ENCODE measurements at regions not wholly inside any gene's neighbourhood (a gene's known extent, or its start where the extent isn't known, plus 50 kb on each side); places are given as distances from the start of the nearest gene placed in this dataset.

- ATAC-seq (no peak), DNase-seq (no peak)
- Mint-ChIP-seq H3K4me1 (ENCODE audit: low read depth) (no peaks in the 10 kb centered on the region), H3K9me3 (peaks cover 3% of the 10 kb centered on the region), H3K4me3 (no peak overlapping the region), H3K27me3 (ENCODE audit: low read depth) (no peaks in the 10 kb centered on the region), H3K36me3 (ENCODE audit: insufficient read depth) (no peaks in the 10 kb centered on the region)
Measured at GRCh38 chr4:167645358-167645757, 411.1 kb upstream of the SPOCK3 start.

GRCh38 chr4:167652267-167652666 lies 418.0 kb upstream of the SPOCK3 start:
- Mint-ChIP-seq H3K27me3 (ENCODE audit: low read depth) (no peaks in the 10 kb centered on the region), H3K36me3 (ENCODE audit: insufficient read depth) (no peaks in the 10 kb centered on the region), H3K9me3 (peaks cover 7% of the 10 kb centered on the region), H3K4me3 (no peak overlapping the region), H3K4me1 (ENCODE audit: low read depth) (no peaks in the 10 kb centered on the region)
- DNase-seq (no peak), ATAC-seq (no peak)

GRCh38 chr4:167688660-167689142 lies 403.6 kb upstream of the ANXA10 start:
- DNase-seq (no peak), ATAC-seq (no peak)
- Mint-ChIP-seq H3K4me1 (ENCODE audit: low read depth) (no peaks in the 10 kb centered on the region), H3K36me3 (ENCODE audit: insufficient read depth) (no peaks in the 10 kb centered on the region), H3K4me3 (no peak overlapping the region), H3K9me3 (peaks cover 6% of the 10 kb centered on the region), H3K27me3 (ENCODE audit: low read depth) (no peaks in the 10 kb centered on the region)

- Mint-ChIP-seq H3K27me3 (ENCODE audit: low read depth) (no peaks in the 10 kb centered on the region), H3K4me3 (no peak overlapping the region), H3K36me3 (ENCODE audit: insufficient read depth) (no peaks in the 10 kb centered on the region), H3K9me3 (peaks cover 7% of the 10 kb centered on the region), H3K4me1 (ENCODE audit: low read depth) (no peaks in the 10 kb centered on the region)
- no peak for ATAC-seq
- no peak for DNase-seq
Measured at GRCh38 chr4:167702391-167702790, 389.9 kb upstream of the ANXA10 start.

- Mint-ChIP-seq H3K4me1 (ENCODE audit: low read depth) (no peaks in the 10 kb centered on the region), H3K4me3 (no peak overlapping the region), H3K27me3 (ENCODE audit: low read depth) (no peaks in the 10 kb centered on the region), H3K9me3 (peaks cover 1% of the 10 kb centered on the region), H3K36me3 (ENCODE audit: insufficient read depth) (no peaks in the 10 kb centered on the region)
- ATAC-seq (no peak), DNase-seq (no peak)
Measured at GRCh38 chr4:167711517-167711916, 380.8 kb upstream of the ANXA10 start.

GRCh38 chr4:167713756-167714155 lies 378.6 kb upstream of the ANXA10 start:
- no peak overlapping the region for H3K4me3 Mint-ChIP-seq
- no peaks in the 10 kb centered on the region for H3K9me3 Mint-ChIP-seq
- H3K27me3 Mint-ChIP-seq (ENCODE audit: low read depth), result no peaks in the 10 kb centered on the region
- ATAC-seq (no peak), DNase-seq (no peak)
- H3K4me1 Mint-ChIP-seq (ENCODE audit: low read depth), result no peaks in the 10 kb centered on the region
- no peaks in the 10 kb centered on the region for H3K36me3 Mint-ChIP-seq (ENCODE audit: insufficient read depth)

GRCh38 chr4:167715176-167715575 lies 377.2 kb upstream of the ANXA10 start:
- H3K27me3 Mint-ChIP-seq (ENCODE audit: low read depth), result no peaks in the 10 kb centered on the region
- no peaks in the 10 kb centered on the region for H3K4me1 Mint-ChIP-seq (ENCODE audit: low read depth)
- no peak overlapping the region for H3K4me3 Mint-ChIP-seq
- ATAC-seq, result no peak
- no peaks in the 10 kb centered on the region for H3K36me3 Mint-ChIP-seq (ENCODE audit: insufficient read depth)
- H3K9me3 Mint-ChIP-seq, result no peaks in the 10 kb centered on the region
- DNase-seq, result no peak

GRCh38 chr4:167717495-167717894 lies 374.8 kb upstream of the ANXA10 start:
- Mint-ChIP-seq H3K4me1 (ENCODE audit: low read depth) (no peaks in the 10 kb centered on the region), H3K9me3 (peaks cover 4% of the 10 kb centered on the region), H3K4me3 (no peak overlapping the region), H3K27me3 (ENCODE audit: low read depth) (no peaks in the 10 kb centered on the region), H3K36me3 (ENCODE audit: insufficient read depth) (no peaks in the 10 kb centered on the region)
- DNase-seq, result no peak
- ATAC-seq, result no peak

- Mint-ChIP-seq H3K4me1 (ENCODE audit: low read depth) (no peaks in the 10 kb centered on the region), H3K36me3 (ENCODE audit: insufficient read depth) (no peaks in the 10 kb centered on the region), H3K9me3 (peaks cover 10% of the 10 kb centered on the region), H3K4me3 (no peak overlapping the region), H3K27me3 (ENCODE audit: low read depth) (no peaks in the 10 kb centered on the region)
- DNase-seq, result no peak
- ATAC-seq, result no peak
Measured at GRCh38 chr4:167721617-167722486, 370.5 kb upstream of the ANXA10 start.

- Mint-ChIP-seq H3K9me3 (peaks cover 10% of the 10 kb centered on the region), H3K27me3 (ENCODE audit: low read depth) (no peaks in the 10 kb centered on the region), H3K4me3 (no peak overlapping the region), H3K36me3 (ENCODE audit: insufficient read depth) (no peaks in the 10 kb centered on the region), H3K4me1 (ENCODE audit: low read depth) (no peaks in the 10 kb centered on the region)
- no peak for ATAC-seq
- no peak for DNase-seq
Measured at GRCh38 chr4:167722487-167722808, 369.9 kb upstream of the ANXA10 start.

- no peak for DNase-seq
- ATAC-seq, result no peak
- peaks cover 20% of the 10 kb centered on the region for H3K9me3 Mint-ChIP-seq
- H3K27me3 Mint-ChIP-seq (ENCODE audit: low read depth), result no peaks in the 10 kb centered on the region
- no peaks in the 10 kb centered on the region for H3K4me1 Mint-ChIP-seq (ENCODE audit: low read depth)
- no peak overlapping the region for H3K4me3 Mint-ChIP-seq
- no peaks in the 10 kb centered on the region for H3K36me3 Mint-ChIP-seq (ENCODE audit: insufficient read depth)
Measured at GRCh38 chr4:167724941-167725340, 367.4 kb upstream of the ANXA10 start.

- peaks cover 32% of the 10 kb centered on the region for H3K9me3 Mint-ChIP-seq
- no peaks in the 10 kb centered on the region for H3K36me3 Mint-ChIP-seq (ENCODE audit: insufficient read depth)
- ATAC-seq (no peak), DNase-seq (no peak)
- no peaks in the 10 kb centered on the region for H3K4me1 Mint-ChIP-seq (ENCODE audit: low read depth)
- no peaks in the 10 kb centered on the region for H3K27me3 Mint-ChIP-seq (ENCODE audit: low read depth)
- H3K4me3 Mint-ChIP-seq, result no peak overlapping the region
Measured at GRCh38 chr4:167730769-167731168, 361.6 kb upstream of the ANXA10 start.

GRCh38 chr4:167745024-167745687 lies 347.2 kb upstream of the ANXA10 start:
- H3K9me3 Mint-ChIP-seq, result peaks cover 4% of the 10 kb centered on the region
- H3K27me3 Mint-ChIP-seq (ENCODE audit: low read depth), result no peaks in the 10 kb centered on the region
- DNase-seq, result no peak
- no peak overlapping the region for H3K4me3 Mint-ChIP-seq
- no peaks in the 10 kb centered on the region for H3K4me1 Mint-ChIP-seq (ENCODE audit: low read depth)
- H3K36me3 Mint-ChIP-seq (ENCODE audit: insufficient read depth), result no peaks in the 10 kb centered on the region
- no peak for ATAC-seq

- Mint-ChIP-seq H3K27me3 (ENCODE audit: low read depth) (no peaks in the 10 kb centered on the region), H3K36me3 (ENCODE audit: insufficient read depth) (no peaks in the 10 kb centered on the region), H3K4me1 (ENCODE audit: low read depth) (no peaks in the 10 kb centered on the region), H3K9me3 (peaks cover 10% of the 10 kb centered on the region), H3K4me3 (no peak overlapping the region)
- DNase-seq (no peak), ATAC-seq (no peak)
Measured at GRCh38 chr4:167767281-167767680, 325.1 kb upstream of the ANXA10 start.

- DNase-seq (no peak), ATAC-seq (no peak)
- H3K4me1 Mint-ChIP-seq (ENCODE audit: low read depth), result no peaks in the 10 kb centered on the region
- no peaks in the 10 kb centered on the region for H3K27me3 Mint-ChIP-seq (ENCODE audit: low read depth)
- peaks cover 7% of the 10 kb centered on the region for H3K9me3 Mint-ChIP-seq
- no peak overlapping the region for H3K4me3 Mint-ChIP-seq
- no peaks in the 10 kb centered on the region for H3K36me3 Mint-ChIP-seq (ENCODE audit: insufficient read depth)
Measured at GRCh38 chr4:167774646-167775045, 317.7 kb upstream of the ANXA10 start.
